ENCODE measurements at regions not wholly inside any gene's neighbourhood (a gene's known extent, or its start where the extent isn't known, plus 50 kb on each side); places are given as distances from the start of the nearest gene placed in this dataset.

- no peaks in the 10 kb centered on the region for H3K9me3 ChIP-seq
- no peak for ATAC-seq
- peaks cover 0 to 9% (median 0%) of the 10 kb centered on the region in 3 donors for H3K27me3 ChIP-seq (ENCODE audit: insufficient read depth in 3 of 3, low read length in 2 of 3)
- intact Hi-C loops (cut with DNase I) = no loop called here
- H3K36me3 ChIP-seq (ENCODE audit: insufficient read depth in 1 of 2, low read depth in 1 of 2) = no peaks in the 10 kb centered on the region
- WGBS, 3 donors = 33 to 56% (median 37%) methylated on average over 5 to 6 of the region's 6 CpGs
- H3K4me1 ChIP-seq = no peaks in the 10 kb centered on the region
- H3K4me3 ChIP-seq = no peak overlapping the region
- TF ChIP-seq, protein P1, sequence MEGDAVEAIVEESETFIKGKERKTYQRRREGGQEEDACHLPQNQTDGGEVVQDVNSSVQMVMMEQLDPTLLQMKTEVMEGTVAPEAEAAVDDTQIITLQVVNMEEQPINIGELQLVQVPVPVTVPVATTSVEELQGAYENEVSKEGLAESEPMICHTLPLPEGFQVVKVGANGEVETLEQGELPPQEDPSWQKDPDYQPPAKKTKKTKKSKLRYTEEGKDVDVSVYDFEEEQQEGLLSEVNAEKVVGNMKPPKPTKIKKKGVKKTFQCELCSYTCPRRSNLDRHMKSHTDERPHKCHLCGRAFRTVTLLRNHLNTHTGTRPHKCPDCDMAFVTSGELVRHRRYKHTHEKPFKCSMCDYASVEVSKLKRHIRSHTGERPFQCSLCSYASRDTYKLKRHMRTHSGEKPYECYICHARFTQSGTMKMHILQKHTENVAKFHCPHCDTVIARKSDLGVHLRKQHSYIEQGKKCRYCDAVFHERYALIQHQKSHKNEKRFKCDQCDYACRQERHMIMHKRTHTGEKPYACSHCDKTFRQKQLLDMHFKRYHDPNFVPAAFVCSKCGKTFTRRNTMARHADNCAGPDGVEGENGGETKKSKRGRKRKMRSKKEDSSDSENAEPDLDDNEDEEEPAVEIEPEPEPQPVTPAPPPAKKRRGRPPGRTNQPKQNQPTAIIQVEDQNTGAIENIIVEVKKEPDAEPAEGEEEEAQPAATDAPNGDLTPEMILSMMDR (IDR thresholded peaks at IDR 0.05) = no peak
- H3K27ac ChIP-seq = no peak overlapping the region
- DNase-seq = no peak
Measured at GRCh38 chr2:133957724-133958480, 296.0 kb upstream of the MGAT5 start.

- Histone ChIP-seq H3K9me3 (no peaks in the 10 kb centered on the region), H3K36me3 (ENCODE audit: insufficient read depth in 1 of 2, low read depth in 1 of 2) (no peaks in the 10 kb centered on the region), H3K4me3 (no peak overlapping the region), H3K4me1 (no peaks in the 10 kb centered on the region), H3K27ac (no peak overlapping the region), H3K27me3 (ENCODE audit: insufficient read depth in 3 of 3, low read length in 2 of 3) (peaks cover 0 to 9% (median 0%) of the 10 kb centered on the region in 3 donors)
- intact Hi-C loops (cut with DNase I) = no loop called here
- WGBS, 3 donors = 39 to 55% (median 50%) methylated on average over 1 of the region's 1 CpG
- ATAC-seq = no peak
- DNase-seq = no peak
- TF ChIP-seq, protein P1 (IDR thresholded peaks at IDR 0.05) = no peak
Measured at GRCh38 chr2:133959066-133959465, 294.8 kb upstream of the MGAT5 start.

GRCh38 chr2:133966720-133967304 lies 287.1 kb upstream of the MGAT5 start:
- intact Hi-C loops (cut with DNase I) = no loop called here
- TF ChIP-seq, protein P1 (IDR thresholded peaks at IDR 0.05) = no peak
- 64 to 69% (median 64%) methylated on average over 4 of the region's 4 CpGs for WGBS, 3 donors
- H3K27me3 ChIP-seq (ENCODE audit: insufficient read depth in 3 of 3, low read length in 2 of 3) = peaks cover 0 to 3% (median 0%) of the 10 kb centered on the region in 3 donors
- H3K4me3 ChIP-seq = no peak overlapping the region
- no peak for ATAC-seq
- H3K27ac ChIP-seq = no peak overlapping the region
- DNase-seq = no peak
- H3K4me1 ChIP-seq = no peaks in the 10 kb centered on the region
- no peaks in the 10 kb centered on the region for H3K36me3 ChIP-seq (ENCODE audit: insufficient read depth in 1 of 2, low read depth in 1 of 2)
- no peaks in the 10 kb centered on the region for H3K9me3 ChIP-seq

DNA sequence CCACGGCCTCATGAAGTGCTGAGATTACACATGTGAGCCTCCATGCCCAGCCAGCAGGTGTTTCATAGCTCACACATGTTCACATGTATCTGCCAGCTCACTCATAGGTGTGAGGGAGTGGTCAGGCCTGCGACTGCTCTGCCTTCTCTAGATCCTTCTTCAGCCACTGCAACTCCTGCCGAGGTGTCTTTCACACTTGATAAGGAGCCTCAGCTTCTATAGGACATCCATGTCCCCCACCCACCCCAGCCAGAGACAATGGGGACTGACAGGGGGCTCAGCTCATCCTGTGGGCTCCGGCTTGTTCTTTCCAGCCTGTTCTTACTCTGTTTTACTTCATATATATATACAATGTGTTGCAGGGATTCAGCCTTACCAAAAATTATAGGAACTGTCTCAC lies 286.5 kb upstream of the MGAT5 start:
- DNase-seq (no peak), ATAC-seq (no peak)
- Histone ChIP-seq H3K4me1 (no peaks in the 10 kb centered on the region), H3K36me3 (ENCODE audit: insufficient read depth in 1 of 2, low read depth in 1 of 2) (no peaks in the 10 kb centered on the region), H3K9me3 (no peaks in the 10 kb centered on the region), H3K27me3 (ENCODE audit: insufficient read depth in 3 of 3, low read length in 2 of 3) (peaks cover 0 to 3% (median 0%) of the 10 kb centered on the region in 3 donors), H3K4me3 (no peak overlapping the region), H3K27ac (no peak overlapping the region)
- WGBS, 3 donors = 77 to 86% (median 83%) methylated on average over 4 of the region's 4 CpGs
- TF ChIP-seq, protein P1 (IDR thresholded peaks at IDR 0.05) = no peak
- intact Hi-C loops (cut with DNase I) = no loop called here

Measured in psoas muscle (tissue), 7 donors.